ENCODE measurements at regions not wholly inside any gene's neighbourhood (a gene's known extent, or its start where the extent isn't known, plus 50 kb on each side); places are given as distances from the start of the nearest gene placed in this dataset.

DNA sequence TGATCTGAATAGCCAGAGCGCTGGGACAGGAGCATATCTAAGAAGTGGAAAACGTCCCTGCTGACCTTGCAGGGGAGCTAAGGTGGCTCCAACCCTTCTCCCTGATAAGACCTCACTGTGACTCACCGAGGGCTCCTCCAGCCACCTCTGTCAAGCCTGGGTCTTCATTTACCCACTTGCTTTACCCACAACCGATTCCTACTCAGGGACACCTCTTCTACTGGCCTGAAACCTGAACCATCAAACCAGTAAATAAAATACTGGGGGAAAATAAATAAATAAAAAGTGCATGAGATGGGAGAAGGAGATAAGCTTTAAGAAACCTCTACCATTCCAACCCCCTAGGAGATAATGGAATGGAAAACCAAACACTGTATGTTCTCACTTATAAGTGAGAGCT is 80.2 kb upstream of the ALOX12 start:
- no peak for FAIRE-seq
- H3K4me1 ChIP-seq, result peaks cover 0 to 3% (median 0%) of the 10 kb centered on the region in 3 donors
- H3K27ac ChIP-seq, result no peak overlapping the region
- H3K36me3 ChIP-seq, result no peaks in the 10 kb centered on the region
- H3K4me3 ChIP-seq, result no peak overlapping the region
- H3K27me3 ChIP-seq, result no peaks in the 10 kb centered on the region
- intact Hi-C loops (cut with DNase I), result loop anchor here in 1 of 3 donors (10.0 kb wide), 1 partner anchor 89 kb away; no protein-coding TSS in a partner anchor
- 65 to 79% methylated on average over 4 of the region's 4 CpGs for WGBS, 2 donors
- ATAC-seq, result no peak
- DNase-seq, result no peak
- TF ChIP-seq, protein P1, sequence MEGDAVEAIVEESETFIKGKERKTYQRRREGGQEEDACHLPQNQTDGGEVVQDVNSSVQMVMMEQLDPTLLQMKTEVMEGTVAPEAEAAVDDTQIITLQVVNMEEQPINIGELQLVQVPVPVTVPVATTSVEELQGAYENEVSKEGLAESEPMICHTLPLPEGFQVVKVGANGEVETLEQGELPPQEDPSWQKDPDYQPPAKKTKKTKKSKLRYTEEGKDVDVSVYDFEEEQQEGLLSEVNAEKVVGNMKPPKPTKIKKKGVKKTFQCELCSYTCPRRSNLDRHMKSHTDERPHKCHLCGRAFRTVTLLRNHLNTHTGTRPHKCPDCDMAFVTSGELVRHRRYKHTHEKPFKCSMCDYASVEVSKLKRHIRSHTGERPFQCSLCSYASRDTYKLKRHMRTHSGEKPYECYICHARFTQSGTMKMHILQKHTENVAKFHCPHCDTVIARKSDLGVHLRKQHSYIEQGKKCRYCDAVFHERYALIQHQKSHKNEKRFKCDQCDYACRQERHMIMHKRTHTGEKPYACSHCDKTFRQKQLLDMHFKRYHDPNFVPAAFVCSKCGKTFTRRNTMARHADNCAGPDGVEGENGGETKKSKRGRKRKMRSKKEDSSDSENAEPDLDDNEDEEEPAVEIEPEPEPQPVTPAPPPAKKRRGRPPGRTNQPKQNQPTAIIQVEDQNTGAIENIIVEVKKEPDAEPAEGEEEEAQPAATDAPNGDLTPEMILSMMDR (IDR thresholded peaks at IDR 0.05), result no peak
- no peaks in the 10 kb centered on the region for H3K9me3 ChIP-seq

DNA sequence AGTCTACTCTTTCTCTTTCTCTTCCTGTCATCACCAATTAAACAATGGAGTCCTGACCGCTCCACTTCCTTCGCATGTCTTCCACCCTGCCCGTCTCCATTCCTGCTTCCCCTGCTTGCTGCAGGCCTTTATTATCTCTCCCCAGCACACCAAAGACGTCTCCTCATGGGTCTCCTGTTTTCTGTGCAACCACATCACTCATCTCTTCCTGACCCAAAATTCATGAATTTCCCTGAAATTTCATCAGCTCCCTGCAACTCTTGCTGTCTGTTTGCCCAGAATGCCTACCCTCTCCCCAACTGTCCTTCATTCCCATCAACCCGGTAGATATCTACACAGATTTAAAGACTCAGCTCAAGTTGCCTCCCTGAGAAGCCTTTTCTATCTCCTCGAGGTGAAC is 76.7 kb upstream of the ALOX12 start:
- TF ChIP-seq, protein P1 (IDR thresholded peaks at IDR 0.05), result no peak
- Histone ChIP-seq H3K36me3 (no peaks in the 10 kb centered on the region), H3K27ac (no peak overlapping the region), H3K9me3 (no peaks in the 10 kb centered on the region), H3K4me1 (peaks cover 0 to 2% (median 0%) of the 10 kb centered on the region in 3 donors), H3K27me3 (no peaks in the 10 kb centered on the region), H3K4me3 (no peak overlapping the region)
- no peak for FAIRE-seq
- intact Hi-C loops (cut with DNase I), result loop anchor here in 1 of 3 donors (10.0 kb wide), 1 partner anchor 86 kb away; no protein-coding TSS in a partner anchor
- WGBS, 2 donors, result 71 to 79% methylated on average over 6 of the region's 6 CpGs
- no peak for DNase-seq
- no peak for ATAC-seq

DNA sequence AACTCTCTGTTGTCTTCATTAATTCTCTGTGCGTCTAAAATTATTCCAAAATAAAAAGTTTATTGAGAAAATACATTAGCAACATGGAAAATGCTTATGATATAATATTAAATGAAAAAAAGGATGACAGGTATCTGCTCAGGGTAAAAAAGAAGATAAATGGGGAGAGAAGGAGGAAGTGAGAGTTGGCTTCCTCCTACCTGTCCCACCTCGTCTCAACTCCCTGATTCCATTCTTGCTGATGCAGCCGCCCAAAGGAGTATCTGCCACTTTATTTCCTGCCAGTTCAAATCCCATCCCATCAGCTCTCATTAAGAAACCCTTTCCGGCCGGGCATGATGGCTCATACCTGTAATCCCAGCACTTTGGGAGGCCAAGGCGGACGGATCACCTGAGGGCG is 72.5 kb upstream of the ALOX12 start:
- TF ChIP-seq, protein P1 (IDR thresholded peaks at IDR 0.05), result no peak
- Histone ChIP-seq H3K4me3 (no peak overlapping the region), H3K9me3 (no peaks in the 10 kb centered on the region), H3K36me3 (no peaks in the 10 kb centered on the region), H3K27ac (no peak overlapping the region), H3K4me1 (no peaks in the 10 kb centered on the region), H3K27me3 (no peaks in the 10 kb centered on the region)
- no peak for DNase-seq
- ATAC-seq, result no peak
- FAIRE-seq, result no peak
- 80 to 84% methylated on average over 8 of the region's 8 CpGs for WGBS, 2 donors
- intact Hi-C loops (cut with DNase I), result loop anchor here in 1 of 3 donors (10.0 kb wide), 1 partner anchor 71 kb away; the partner anchor contains the start of gene ALOX12

DNA sequence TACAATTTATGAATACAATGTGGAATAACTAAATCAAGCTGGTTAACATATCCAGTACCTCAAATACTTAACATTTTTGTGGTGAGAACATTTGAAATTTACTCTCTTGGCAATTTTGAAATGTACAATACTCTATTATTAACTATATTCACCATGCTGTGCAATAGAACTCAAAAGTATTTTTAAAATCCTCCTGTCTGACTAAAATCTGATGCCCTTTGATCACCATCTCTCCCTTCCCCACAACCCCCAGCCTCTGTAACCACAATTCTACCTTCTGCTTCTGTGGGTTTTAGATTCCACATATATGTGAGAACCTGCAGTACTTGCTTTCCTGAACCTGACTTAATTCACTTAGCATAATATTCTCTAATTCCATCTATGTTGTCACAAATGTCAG is 71.6 kb upstream of the ALOX12 start:
- H3K27me3 ChIP-seq, result no peaks in the 10 kb centered on the region
- TF ChIP-seq, protein P1 (IDR thresholded peaks at IDR 0.05), result no peak
- DNase-seq (no peak), FAIRE-seq (no peak), ATAC-seq (no peak)
- intact Hi-C loops (cut with DNase I), result loop anchor here in 1 of 3 donors (10.0 kb wide), 1 partner anchor 71 kb away; the partner anchor contains the start of gene ALOX12
- H3K27ac ChIP-seq, result no peak overlapping the region
- no peaks in the 10 kb centered on the region for H3K9me3 ChIP-seq
- H3K4me1 ChIP-seq, result no peaks in the 10 kb centered on the region
- no peak overlapping the region for H3K4me3 ChIP-seq
- H3K36me3 ChIP-seq, result no peaks in the 10 kb centered on the region

DNA sequence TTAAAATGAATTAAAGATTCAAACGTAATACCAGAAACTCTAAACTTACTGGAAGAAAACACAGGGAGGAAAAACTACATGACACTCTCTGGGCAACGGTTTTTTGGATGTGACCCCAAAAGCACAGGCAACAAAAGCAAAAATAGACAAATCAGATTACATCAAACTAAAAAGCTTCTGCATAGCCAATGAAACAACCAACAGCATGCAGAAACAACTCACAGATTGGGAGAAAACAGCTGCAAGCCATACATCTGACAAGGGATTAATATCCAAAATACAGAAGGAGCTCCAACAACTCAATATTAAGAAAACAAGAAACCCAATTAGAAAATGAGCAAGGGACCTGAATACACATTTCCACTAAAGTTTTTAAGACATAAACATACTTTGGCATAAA is 69.2 kb upstream of the ALOX12 start:
- Histone ChIP-seq H3K9me3 (no peaks in the 10 kb centered on the region), H3K36me3 (no peaks in the 10 kb centered on the region), H3K4me1 (no peaks in the 10 kb centered on the region), H3K27me3 (no peaks in the 10 kb centered on the region), H3K4me3 (no peak overlapping the region), H3K27ac (no peak overlapping the region)
- WGBS, 2 donors, result 76 to 85% methylated on average over 2 of the region's 2 CpGs
- no peak for DNase-seq
- TF ChIP-seq, protein P1 (IDR thresholded peaks at IDR 0.05), result no peak
- no peak for FAIRE-seq
- no peak for ATAC-seq
- intact Hi-C loops (cut with DNase I), result loop anchor here in 1 of 3 donors (10.0 kb wide), 1 partner anchor 68 kb away; the partner anchor contains the start of gene ALOX12
